GM06990 (cell line): ENCODE measurements at regions not wholly inside any gene's neighbourhood (a gene's known extent, or its start where the extent isn't known, plus 50 kb on each side); places are given as distances from the start of the nearest gene placed in this dataset.

ENCODE experiments used
- DNase-seq: peaks from one replicate; pipeline ENCODE4 v3.0.0-alpha.2; 2011; ENCODE audit not compliant: insufficient read length; ENCODE audit errors: extremely low read depth
- H3K27me3 ChIP-seq: replicated peaks from 2 replicates; pipeline ENCODE4 v1.6.0; 2011; ENCODE audit warnings: low read length; ENCODE audit not compliant: control insufficient read depth, insufficient read depth
- H3K36me3 ChIP-seq: 2 replicates; pipeline ENCODE4 v1.5.1; 2011; ENCODE audit warnings: low read length; ENCODE audit not compliant: control insufficient read depth, insufficient read depth
- H3K4me3 ChIP-seq: replicated peaks from 2 replicates; pipeline ENCODE4 v1.5.1; 2011; ENCODE audit warnings: low read depth, mild to moderate bottlenecking, control low read depth, low read length
- TF ChIP-seq, protein P1 (sequence below): IDR thresholded peaks from 2 replicates; pipeline ENCODE4 v1.5.1; 2011; ENCODE audit warnings: low read length, control low read depth, mild to moderate bottlenecking, inconsistent platforms; ENCODE audit not compliant: insufficient read depth, poor library complexity, severe bottlenecking

GRCh38 chr6:98530732-98531131 lies 303.6 kb upstream of the POU3F2 start:
- Histone ChIP-seq H3K4me3 (no peak overlapping the region), H3K27me3 (no peaks in the 10 kb centered on the region), H3K36me3 (no peaks in the 10 kb centered on the region)
- DNase-seq = no peak
- TF ChIP-seq, protein P1, sequence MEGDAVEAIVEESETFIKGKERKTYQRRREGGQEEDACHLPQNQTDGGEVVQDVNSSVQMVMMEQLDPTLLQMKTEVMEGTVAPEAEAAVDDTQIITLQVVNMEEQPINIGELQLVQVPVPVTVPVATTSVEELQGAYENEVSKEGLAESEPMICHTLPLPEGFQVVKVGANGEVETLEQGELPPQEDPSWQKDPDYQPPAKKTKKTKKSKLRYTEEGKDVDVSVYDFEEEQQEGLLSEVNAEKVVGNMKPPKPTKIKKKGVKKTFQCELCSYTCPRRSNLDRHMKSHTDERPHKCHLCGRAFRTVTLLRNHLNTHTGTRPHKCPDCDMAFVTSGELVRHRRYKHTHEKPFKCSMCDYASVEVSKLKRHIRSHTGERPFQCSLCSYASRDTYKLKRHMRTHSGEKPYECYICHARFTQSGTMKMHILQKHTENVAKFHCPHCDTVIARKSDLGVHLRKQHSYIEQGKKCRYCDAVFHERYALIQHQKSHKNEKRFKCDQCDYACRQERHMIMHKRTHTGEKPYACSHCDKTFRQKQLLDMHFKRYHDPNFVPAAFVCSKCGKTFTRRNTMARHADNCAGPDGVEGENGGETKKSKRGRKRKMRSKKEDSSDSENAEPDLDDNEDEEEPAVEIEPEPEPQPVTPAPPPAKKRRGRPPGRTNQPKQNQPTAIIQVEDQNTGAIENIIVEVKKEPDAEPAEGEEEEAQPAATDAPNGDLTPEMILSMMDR = no peak

DNA sequence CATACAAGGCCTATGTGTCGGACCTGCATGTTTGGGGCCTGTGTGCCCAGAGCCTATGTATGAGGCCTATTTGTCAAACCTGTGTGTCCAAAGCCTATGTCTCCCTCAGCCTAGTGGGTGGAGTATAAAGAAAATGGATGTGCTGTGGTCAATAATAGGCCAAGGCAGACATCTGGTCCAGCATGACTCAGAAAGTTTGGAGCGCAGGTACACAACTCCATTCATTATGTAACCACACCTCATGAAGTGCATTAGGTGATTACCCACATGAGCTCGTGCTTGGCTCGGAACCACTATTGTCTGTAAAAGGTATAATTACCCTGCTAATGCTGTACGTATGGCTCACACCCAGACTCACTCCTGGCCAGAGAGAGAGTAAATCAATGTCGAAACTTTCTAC lies 302.4 kb upstream of the POU3F2 start:
- TF ChIP-seq, protein P1 = no peak

GRCh38 chr6:98539741-98540140 lies 294.6 kb upstream of the POU3F2 start:
- Histone ChIP-seq H3K27me3 (no peaks in the 10 kb centered on the region), H3K4me3 (no peak overlapping the region), H3K36me3 (no peaks in the 10 kb centered on the region)
- TF ChIP-seq, protein P1 = peak; percentile 27
- DNase-seq = no peak

More for the DNA sequence above, 302.4 kb upstream of the POU3F2 start:
- DNase-seq = no peak
- no peak overlapping the region for H3K4me3 ChIP-seq
- no peaks in the 10 kb centered on the region for H3K27me3 ChIP-seq
- H3K36me3 ChIP-seq = no peaks in the 10 kb centered on the region

DNA sequence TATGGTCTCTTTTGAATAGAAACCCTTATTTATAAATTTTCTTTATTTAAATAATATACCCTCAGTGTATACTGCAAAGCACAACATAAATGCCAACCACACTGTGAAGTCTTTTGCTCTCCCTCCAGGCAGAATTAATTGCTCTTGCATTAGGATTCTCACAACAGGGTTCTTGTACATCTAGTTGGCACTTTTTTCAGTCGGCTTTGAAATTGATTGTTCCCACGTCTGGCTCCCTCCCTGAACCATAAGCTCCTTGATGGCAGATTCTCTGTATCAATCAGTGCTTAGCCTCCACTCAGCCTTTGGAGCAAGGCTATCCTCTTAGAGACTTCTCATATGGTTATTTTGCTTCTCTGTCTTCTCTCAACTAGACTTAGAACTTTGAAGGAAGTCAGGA lies 288.0 kb upstream of the POU3F2 start:
- TF ChIP-seq, protein P1 = no peak
- Histone ChIP-seq H3K36me3 (no peaks in the 10 kb centered on the region), H3K4me3 (no peak overlapping the region), H3K27me3 (no peaks in the 10 kb centered on the region)
- no peak for DNase-seq

- Histone ChIP-seq H3K4me3 (no peak overlapping the region), H3K36me3 (no peaks in the 10 kb centered on the region), H3K27me3 (no peaks in the 10 kb centered on the region)
- TF ChIP-seq, protein P1 = no peak
- no peak for DNase-seq
These were observed 287.2 kb upstream of the POU3F2 start for GRCh38 chr6:98547151-98547550.

DNA sequence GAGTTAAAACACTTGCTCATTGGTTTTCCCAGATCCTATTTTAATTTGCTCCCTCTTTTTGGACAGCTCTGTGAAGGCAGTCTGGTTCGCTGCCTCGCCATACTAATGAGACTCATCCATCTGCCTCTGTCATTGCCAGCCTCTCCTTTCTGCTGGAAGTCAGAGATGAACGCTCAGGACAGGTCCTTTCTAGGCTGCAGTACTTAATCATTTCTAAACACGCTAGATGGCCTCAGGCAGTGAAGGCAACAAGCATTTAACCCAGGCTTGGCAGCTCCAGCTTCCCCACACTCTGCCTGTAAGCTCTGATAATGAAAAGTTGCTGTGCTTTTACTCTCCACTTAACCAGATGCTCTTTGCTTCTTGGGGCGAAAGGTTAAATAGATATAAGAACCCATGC lies 286.7 kb upstream of the POU3F2 start:
- Histone ChIP-seq H3K27me3 (no peaks in the 10 kb centered on the region), H3K36me3 (no peaks in the 10 kb centered on the region), H3K4me3 (no peak overlapping the region)
- DNase-seq = no peak
- TF ChIP-seq, protein P1 = no peak
